K562 (cell line): ENCODE measurements at regions not wholly inside any gene's neighbourhood (a gene's known extent, or its start where the extent isn't known, plus 50 kb on each side); places are given as distances from the start of the nearest gene placed in this dataset.

Experiments
- BCL6 ChIP-seq: fragments of 250-450 bp; sonication (Bioruptor Pico); IDR thresholded peaks from 2 replicates; pipeline ENCODE4 v1.4.0; 2020
- EP300 ChIP-seq: IDR thresholded peaks from 2 replicates; pipeline ENCODE4 v1.6.1; 2012; ENCODE audit warnings: low read length, improper control_type of control experiment
- JUND ChIP-seq, 2 experiments: IDR thresholded peaks; 2 replicates in 1 of 2; 3 replicates in 1 of 2; pipeline ENCODE4 v1.6.1; 2011; ENCODE audit warnings: borderline replicate concordance in 2 of 2, low read depth in 2 of 2, low read length in 2 of 2, improper control_type of control experiment in 1 of 2, missing biosample characterization in 1 of 2, missing genetic modification characterization in 1 of 2, missing genetic modification reagents in 1 of 2
- NR2F6 ChIP-seq: fragments of 450-650 bp; formaldehyde crosslinking; IDR thresholded peaks from 2 replicates; pipeline ENCODE4 v1.4.0; 2020; ENCODE audit warnings: mild to moderate bottlenecking

DNA sequence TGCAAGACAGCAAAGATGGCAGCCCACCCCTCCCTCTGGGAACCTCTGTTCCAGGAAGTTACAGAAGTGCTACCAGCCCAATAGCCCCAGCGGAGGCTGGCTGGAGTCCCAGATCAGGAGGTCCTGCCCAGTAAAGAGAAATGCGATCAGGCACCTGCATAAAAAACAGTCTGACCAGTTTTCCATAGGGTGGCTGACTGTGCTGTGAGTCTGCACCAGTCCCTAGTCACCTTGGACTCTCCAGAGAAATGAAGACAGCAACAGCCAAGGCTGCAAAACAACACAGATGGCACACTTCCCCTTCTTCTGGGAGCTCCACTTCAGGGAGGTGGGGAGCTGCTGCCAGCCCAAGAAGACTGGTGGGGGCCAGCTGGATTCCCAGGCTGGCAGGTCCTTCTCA, 265.5 kb upstream of the PCSK5 start:
- no peak for TF ChIP-seq EP300
- no peak for TF ChIP-seq JUND (IDR thresholded peaks at IDR 0.05; ENCODE audit: borderline replicate concordance, low read depth, low read length)
- no peak for TF ChIP-seq JUND (tag; IDR thresholded peaks at IDR 0.05; ENCODE audit: borderline replicate concordance, low read depth, low read length)
- no peak for TF ChIP-seq NR2F6
- no peak for TF ChIP-seq BCL6 (CRISPR knock-in tag)
